ENCODE measurements at regions not wholly inside any gene's neighbourhood (a gene's known extent, or its start where the extent isn't known, plus 50 kb on each side); places are given as distances from the start of the nearest gene placed in this dataset.

GRCh38 chr20:20860078-20860806 lies 147.8 kb upstream of the RALGAPA2 start:
- Histone ChIP-seq H3K4me3 (ENCODE audit: low read depth, low read length) (no peak overlapping the region), H3K36me3 (replicated peaks) (no peaks in the 10 kb centered on the region), H3K27me3 (replicated peaks) (no peaks in the 10 kb centered on the region), H3K27ac (no peak overlapping the region)
- in situ Hi-C loops (cut with HindIII; ENCODE audit: low pct_ligation_motif_present, low sequenced_read_pairs) = no loop called here
- TF ChIP-seq, protein P1, sequence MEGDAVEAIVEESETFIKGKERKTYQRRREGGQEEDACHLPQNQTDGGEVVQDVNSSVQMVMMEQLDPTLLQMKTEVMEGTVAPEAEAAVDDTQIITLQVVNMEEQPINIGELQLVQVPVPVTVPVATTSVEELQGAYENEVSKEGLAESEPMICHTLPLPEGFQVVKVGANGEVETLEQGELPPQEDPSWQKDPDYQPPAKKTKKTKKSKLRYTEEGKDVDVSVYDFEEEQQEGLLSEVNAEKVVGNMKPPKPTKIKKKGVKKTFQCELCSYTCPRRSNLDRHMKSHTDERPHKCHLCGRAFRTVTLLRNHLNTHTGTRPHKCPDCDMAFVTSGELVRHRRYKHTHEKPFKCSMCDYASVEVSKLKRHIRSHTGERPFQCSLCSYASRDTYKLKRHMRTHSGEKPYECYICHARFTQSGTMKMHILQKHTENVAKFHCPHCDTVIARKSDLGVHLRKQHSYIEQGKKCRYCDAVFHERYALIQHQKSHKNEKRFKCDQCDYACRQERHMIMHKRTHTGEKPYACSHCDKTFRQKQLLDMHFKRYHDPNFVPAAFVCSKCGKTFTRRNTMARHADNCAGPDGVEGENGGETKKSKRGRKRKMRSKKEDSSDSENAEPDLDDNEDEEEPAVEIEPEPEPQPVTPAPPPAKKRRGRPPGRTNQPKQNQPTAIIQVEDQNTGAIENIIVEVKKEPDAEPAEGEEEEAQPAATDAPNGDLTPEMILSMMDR (IDR thresholded peaks at IDR 0.05; ENCODE audit: low read depth, low read length, missing control alignments) = peak; percentile 91
- peak; percentile 88 for DNase-seq

GRCh38 chr20:20859510-20859909 lies 147.1 kb upstream of the RALGAPA2 start:
- Histone ChIP-seq H3K27ac (no peak overlapping the region), H3K36me3 (replicated peaks) (no peaks in the 10 kb centered on the region), H3K27me3 (replicated peaks) (no peaks in the 10 kb centered on the region), H3K4me3 (ENCODE audit: low read depth, low read length) (no peak overlapping the region)
- DNase-seq = no peak
- in situ Hi-C loops (cut with HindIII; ENCODE audit: low pct_ligation_motif_present, low sequenced_read_pairs) = no loop called here
- TF ChIP-seq, protein P1 (IDR thresholded peaks at IDR 0.05; ENCODE audit: low read depth, low read length, missing control alignments) = no peak

- Histone ChIP-seq H3K27ac (no peak overlapping the region), H3K36me3 (replicated peaks) (no peaks in the 10 kb centered on the region), H3K4me3 (ENCODE audit: low read depth, low read length) (no peak overlapping the region), H3K27me3 (replicated peaks) (no peaks in the 10 kb centered on the region)
- TF ChIP-seq, protein P1 (IDR thresholded peaks at IDR 0.05; ENCODE audit: low read depth, low read length, missing control alignments) = no peak
- in situ Hi-C loops (cut with HindIII; ENCODE audit: low pct_ligation_motif_present, low sequenced_read_pairs) = no loop called here
- DNase-seq = no peak
Measured at GRCh38 chr20:20856956-20857355, 144.5 kb upstream of the RALGAPA2 start.

- no peaks in the 10 kb centered on the region for H3K36me3 ChIP-seq (replicated peaks)
- no peak overlapping the region for H3K4me3 ChIP-seq (ENCODE audit: low read depth, low read length)
- DNase-seq = no peak
- in situ Hi-C loops (cut with HindIII; ENCODE audit: low pct_ligation_motif_present, low sequenced_read_pairs) = no loop called here
- no peaks in the 10 kb centered on the region for H3K27me3 ChIP-seq (replicated peaks)
- TF ChIP-seq, protein P1 (IDR thresholded peaks at IDR 0.05; ENCODE audit: low read depth, low read length, missing control alignments) = no peak
- H3K27ac ChIP-seq = no peak overlapping the region
Measured at GRCh38 chr20:20856306-20856705, 143.9 kb upstream of the RALGAPA2 start.

DNA sequence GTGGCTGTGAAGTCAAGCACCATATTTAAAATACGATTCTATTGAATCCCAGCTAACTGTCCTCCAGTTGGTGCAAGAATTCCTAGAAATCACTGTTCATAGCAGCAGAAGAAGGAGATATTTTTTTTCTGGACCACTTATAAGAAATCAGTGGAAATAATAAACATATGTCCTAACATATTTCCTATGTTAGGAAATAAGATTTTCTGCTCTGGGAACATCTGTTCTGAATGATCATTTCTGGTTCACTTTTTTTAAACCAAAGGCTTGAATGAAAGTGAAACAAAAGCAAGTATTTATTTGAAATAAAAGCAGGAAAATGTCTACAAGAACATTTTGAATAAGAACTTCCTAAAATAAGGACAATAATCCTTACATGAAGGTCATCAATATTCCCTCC lies 138.9 kb upstream of the RALGAPA2 start:
- Histone ChIP-seq H3K4me3 (ENCODE audit: low read depth, low read length) (no peak overlapping the region), H3K27me3 (replicated peaks) (no peaks in the 10 kb centered on the region), H3K36me3 (replicated peaks) (no peaks in the 10 kb centered on the region), H3K27ac (no peak overlapping the region)
- in situ Hi-C loops (cut with HindIII; ENCODE audit: low pct_ligation_motif_present, low sequenced_read_pairs) = no loop called here
- DNase-seq = no peak
- TF ChIP-seq, protein P1 (IDR thresholded peaks at IDR 0.05; ENCODE audit: low read depth, low read length, missing control alignments) = no peak

DNA sequence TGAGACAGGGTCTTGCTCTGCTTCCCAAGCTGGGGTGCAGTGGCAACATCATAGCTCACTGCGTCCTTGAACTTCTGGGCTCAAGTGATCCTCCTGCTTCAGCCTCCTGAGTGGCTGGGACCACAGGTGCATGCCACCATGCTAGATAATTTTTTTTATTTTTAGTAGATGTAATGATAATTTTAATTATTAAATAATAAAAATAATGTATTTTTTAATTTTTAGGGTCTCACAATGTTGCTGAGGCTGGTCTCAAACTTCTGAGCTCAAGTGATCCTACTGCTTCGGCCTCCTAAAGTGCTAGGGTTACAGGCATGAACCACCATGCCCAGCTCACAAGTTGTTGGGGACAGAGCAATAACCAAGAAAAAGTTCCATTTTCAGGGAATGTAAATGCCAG lies 138.0 kb upstream of the RALGAPA2 start:
- Histone ChIP-seq H3K4me3 (ENCODE audit: low read depth, low read length) (no peak overlapping the region), H3K27ac (no peak overlapping the region), H3K27me3 (replicated peaks) (no peaks in the 10 kb centered on the region), H3K36me3 (replicated peaks) (no peaks in the 10 kb centered on the region)
- DNase-seq = no peak
- in situ Hi-C loops (cut with HindIII; ENCODE audit: low pct_ligation_motif_present, low sequenced_read_pairs) = no loop called here
- TF ChIP-seq, protein P1 (IDR thresholded peaks at IDR 0.05; ENCODE audit: low read depth, low read length, missing control alignments) = no peak

Measured in brain microvascular endothelial cell (primary cell).